SK-N-MC (cell line): ENCODE measurements at regions not wholly inside any gene's neighbourhood (a gene's known extent, or its start where the extent isn't known, plus 50 kb on each side); places are given as distances from the start of the nearest gene placed in this dataset.

ENCODE experiments used
- EZH2 ChIP-seq: fragments of 200-600 bp; sonication (generic); IDR thresholded peaks from one replicate; pipeline ENCODE4 v1.6.1; 2017; ENCODE audit warnings: antibody characterized with exemption
- FOXP2 ChIP-seq: optimal IDR thresholded peaks from 2 replicates; pipeline ENCODE3; 2011; ENCODE audit warnings: mild to moderate bottlenecking, moderate library complexity; ENCODE audit not compliant: insufficient read depth; ENCODE audit errors: extremely low read length, control extremely low read depth
- POLR2AphosphoS5 ChIP-seq: IDR thresholded peaks from 2 replicates; pipeline ENCODE4 v1.6.1; 2012; ENCODE audit warnings: mild to moderate bottlenecking, low read depth, low read length, borderline replicate concordance

- TF ChIP-seq EZH2 (no peak), POLR2AphosphoS5 (no peak), FOXP2 (no peak)
Observed at GRCh38 chr12:33834672-33835071, 187.6 kb upstream of the ALG10 start.
